Neural cell (in vitro differentiated cells): ENCODE measurements at regions not wholly inside any gene's neighbourhood (a gene's known extent, or its start where the extent isn't known, plus 50 kb on each side); places are given as distances from the start of the nearest gene placed in this dataset.

Source experiments
- H2AFZ ChIP-seq: fragments of 200-600, 300-800 bp; sonication (generic), shearing (Covaris generic); 2 replicates; pipeline ENCODE4 v1.6.0; 2014; ENCODE audit warnings: low read depth, mild to moderate bottlenecking, antibody characterized with exemption, low read length, moderate library complexity
- H3F3A ChIP-seq: fragments of 200-600 bp; shearing (Covaris generic); 2 replicates; pipeline ENCODE4 v1.6.1; 2016; ENCODE audit warnings: mild to moderate bottlenecking, moderate library complexity, mixed read lengths, antibody characterized with exemption, low read length; ENCODE audit not compliant: insufficient read depth, poor library complexity, severe bottlenecking
- H3K27ac ChIP-seq: fragments of 200-600, 300-800 bp; sonication (generic), shearing (Covaris generic); 2 replicates; pipeline ENCODE4 v1.5.1; 2014; ENCODE audit warnings: mild to moderate bottlenecking, low read length, moderate library complexity
- H3K27me3 ChIP-seq: fragments of 300-800, 200-600 bp; sonication (generic), shearing (Covaris generic); 2 replicates; pipeline ENCODE4 v1.6.0; 2014; ENCODE audit warnings: mild to moderate bottlenecking, low read depth, low read length, moderate library complexity; ENCODE audit not compliant: insufficient read depth
- H3K36me3 ChIP-seq: fragments of 300-800, 200-600 bp; sonication (generic), shearing (Covaris generic); 2 replicates; pipeline ENCODE4 v1.5.1; 2014; ENCODE audit warnings: mild to moderate bottlenecking, antibody characterized with exemption, low read length, moderate library complexity; ENCODE audit not compliant: insufficient read depth
- H3K4me2 ChIP-seq: fragments of 300-800, 200-600 bp; sonication (generic), shearing (Covaris generic); 2 replicates; pipeline ENCODE4 v1.6.0; 2014; ENCODE audit warnings: mild to moderate bottlenecking, low read length
- H3K4me3 ChIP-seq: fragments of 300-800, 200-600 bp; sonication (generic), shearing (Covaris generic); 2 replicates; pipeline ENCODE4 v1.5.1; 2014; ENCODE audit warnings: mild to moderate bottlenecking, low read length, moderate library complexity
- H3K79me2 ChIP-seq: fragments of 200-600 bp; shearing (Covaris generic); replicated peaks from 2 replicates; pipeline ENCODE4 v1.6.0; 2014; ENCODE audit warnings: mild to moderate bottlenecking, low read length, moderate library complexity; ENCODE audit not compliant: insufficient read depth
- H3K9ac ChIP-seq: fragments of 300-800, 200-600 bp; sonication (generic), shearing (Covaris generic); 2 replicates; pipeline ENCODE4 v1.6.1; 2016; ENCODE audit warnings: mild to moderate bottlenecking, low read length, mixed read lengths
- H3K9me2 ChIP-seq: fragments of 200-600 bp; shearing (Covaris generic); 2 replicates; pipeline ENCODE4 v1.6.1; 2016; ENCODE audit warnings: mild to moderate bottlenecking, low read length, mixed read lengths; ENCODE audit not compliant: insufficient read depth
- H3K9me3 ChIP-seq: fragments of 200-600, 300-800 bp; sonication (generic), shearing (Covaris generic); 2 replicates; pipeline ENCODE4 v1.6.1; 2016; ENCODE audit warnings: mild to moderate bottlenecking, mixed run types, low read length, moderate library complexity, mixed read lengths
- H4K20me1 ChIP-seq: fragments of 200-600 bp; shearing (Covaris generic); 2 replicates; pipeline ENCODE4 v1.6.1; 2016; ENCODE audit warnings: mild to moderate bottlenecking, mixed run types; ENCODE audit not compliant: insufficient read depth
- CTCF ChIP-seq: fragments of 450-650 bp; IDR thresholded peaks from 2 replicates; pipeline ENCODE4 v1.5.1; 2014; ENCODE audit warnings: antibody characterized with exemption, mild to moderate bottlenecking, moderate library complexity; ENCODE audit not compliant: poor library complexity, severe bottlenecking
- EP300 ChIP-seq: fragments of 450-650 bp; conservative IDR thresholded peaks from 2 replicates; pipeline ENCODE4 v1.6.1; 2014; ENCODE audit warnings: antibody characterized with exemption, mild to moderate bottlenecking, moderate library complexity; ENCODE audit not compliant: poor library complexity, severe bottlenecking
- EZH2 ChIP-seq: fragments of 200-600, 300-800 bp; shearing (Covaris generic), sonication (generic); IDR thresholded peaks from 2 replicates; pipeline ENCODE4 v1.6.1; 2014; ENCODE audit warnings: antibody characterized with exemption, low read length, borderline replicate concordance, mild to moderate bottlenecking; ENCODE audit not compliant: insufficient read depth, poor library complexity, severe bottlenecking
- MXI1 ChIP-seq: fragments of 450-650 bp; conservative IDR thresholded peaks from 2 replicates; pipeline ENCODE4 v1.6.1; 2014; ENCODE audit warnings: antibody characterized with exemption, mild to moderate bottlenecking; ENCODE audit not compliant: poor library complexity, severe bottlenecking
- POLR2AphosphoS5 ChIP-seq: IDR thresholded peaks from 2 replicates; pipeline ENCODE4 v1.6.1; 2012
- RAD21 ChIP-seq: fragments of 450-650 bp; conservative IDR thresholded peaks from 2 replicates; pipeline ENCODE4 v1.6.1; 2014; ENCODE audit warnings: antibody characterized with exemption, mild to moderate bottlenecking, moderate library complexity
- REST ChIP-seq: IDR thresholded peaks from 2 replicates; pipeline ENCODE4 v1.6.1; 2012; ENCODE audit warnings: borderline replicate concordance
- SMC3 ChIP-seq: fragments of 450-650 bp; conservative IDR thresholded peaks from 2 replicates; pipeline ENCODE4 v1.6.1; 2014; ENCODE audit warnings: antibody characterized with exemption, mild to moderate bottlenecking, moderate library complexity; ENCODE audit not compliant: poor library complexity
- TAF1 ChIP-seq: IDR thresholded peaks from 2 replicates; pipeline ENCODE4 v1.6.1; 2012; ENCODE audit warnings: low read depth

- Histone ChIP-seq H3K4me2 (peak overlapping the region; percentile 12), H3K9me2 (no peaks in the 10 kb centered on the region), H3K9me3 (no peaks in the 10 kb centered on the region), H3K79me2 (no peaks in the 10 kb centered on the region), H2AFZ (no peak overlapping the region), H3K27me3 (no peaks in the 10 kb centered on the region), H3K4me3 (peak overlapping the region; percentile 51), H3K27ac (peak overlapping the region; percentile 77), H3K36me3 (no peaks in the 10 kb centered on the region), H3F3A (peaks cover 3% of the 10 kb centered on the region), H4K20me1 (no peaks in the 10 kb centered on the region), H3K9ac (no peak overlapping the region)
- TF ChIP-seq POLR2AphosphoS5 (peak; percentile 71), REST (no peak), EP300 (peak; percentile 99)
Measured at GRCh38 chr2:75405000-75405399, 155.7 kb downstream of the EVA1A start.

- Histone ChIP-seq H3K9me2 (no peaks in the 10 kb centered on the region), H3K79me2 (no peaks in the 10 kb centered on the region), H3K4me2 (no peak overlapping the region), H2AFZ (no peak overlapping the region), H3K27ac (peak overlapping the region; percentile 77), H3K4me3 (peak overlapping the region; percentile 51), H3F3A (peaks cover 3% of the 10 kb centered on the region), H3K9ac (no peak overlapping the region), H3K36me3 (no peaks in the 10 kb centered on the region), H3K9me3 (no peaks in the 10 kb centered on the region), H4K20me1 (no peaks in the 10 kb centered on the region), H3K27me3 (no peaks in the 10 kb centered on the region)
- TF ChIP-seq POLR2AphosphoS5 (no peak), CTCF (peak; percentile 81), EP300 (no peak), TAF1 (no peak), MXI1 (no peak), REST (no peak), EZH2 (no peak), RAD21 (peak; percentile 83), SMC3 (peak; percentile 77)
Measured at GRCh38 chr2:75403991-75404428, 156.7 kb downstream of the EVA1A start.
